CD4-positive, alpha-beta T cell treated with Interleukin-17A for 4 hours (primary cell): ENCODE measurements at regions not wholly inside any gene's neighbourhood (a gene's known extent, or its start where the extent isn't known, plus 50 kb on each side); places are given as distances from the start of the nearest gene placed in this dataset.
"Not testable (repeated sequence)": the region's sequence is repeated elsewhere in the genome, so short reads cannot be mapped to it uniquely, and the experiment has no call there.

Source experiments
- DNase-seq: peaks from one replicate; pipeline ENCODE4 v3.0.0-alpha.2; 2020; ENCODE audit warnings: mixed read lengths

- no peak for DNase-seq
These were observed 52.7 kb upstream of the NCK2 start for GRCh38 chr2:105691947-105692390.

- no peak for DNase-seq
These were observed 54.1 kb upstream of the NCK2 start for GRCh38 chr2:105690566-105690965.

GRCh38 chr2:105689484-105689883, 55.2 kb upstream of the NCK2 start:
- no peak for DNase-seq

- DNase-seq, result no peak
These were observed 55.8 kb upstream of the NCK2 start for GRCh38 chr2:105688946-105689345.

GRCh38 chr2:105686588-105686987, 58.1 kb upstream of the NCK2 start:
- DNase-seq, result no peak

- DNase-seq, result no peak
These were observed 61.7 kb upstream of the NCK2 start for GRCh38 chr2:105683011-105683492.

- no peak for DNase-seq
These were observed 62.3 kb upstream of the NCK2 start for GRCh38 chr2:105682401-105682800.

- no peak for DNase-seq
These were observed 62.8 kb upstream of the NCK2 start for GRCh38 chr2:105681927-105682326.

GRCh38 chr2:105680357-105680756, 64.4 kb upstream of the NCK2 start:
- DNase-seq, result no peak

- no peak for DNase-seq
These were observed 66.4 kb upstream of the NCK2 start for GRCh38 chr2:105678346-105678745.

- no peak for DNase-seq
These were observed 66.8 kb upstream of the NCK2 start for GRCh38 chr2:105677901-105678300.

GRCh38 chr2:105675841-105676240, 68.9 kb upstream of the NCK2 start:
- DNase-seq, result no peak

- no peak for DNase-seq
These were observed 69.7 kb upstream of the NCK2 start for GRCh38 chr2:105674859-105675541.

GRCh38 chr2:105674401-105674800, 70.3 kb upstream of the NCK2 start:
- no peak for DNase-seq

- DNase-seq, result no peak
These were observed 73.6 kb upstream of the NCK2 start for GRCh38 chr2:105671156-105671555.

GRCh38 chr2:105669384-105669891, 75.3 kb upstream of the NCK2 start:
- DNase-seq, result no peak

- DNase-seq, result no peak
These were observed 79.2 kb upstream of the NCK2 start for GRCh38 chr2:105665480-105665879.

- no peak for DNase-seq
These were observed 84.2 kb upstream of the NCK2 start for GRCh38 chr2:105660489-105660888.

GRCh38 chr2:105655723-105656606, 88.7 kb upstream of the NCK2 start:
- DNase-seq, result not testable (repeated sequence)

- DNase-seq, result no peak
These were observed 89.5 kb upstream of the NCK2 start for GRCh38 chr2:105655244-105655643.

GRCh38 chr2:105654474-105655004, 90.2 kb upstream of the NCK2 start:
- DNase-seq, result no peak

GRCh38 chr2:105653302-105653701, 91.4 kb upstream of the NCK2 start:
- no peak for DNase-seq

GRCh38 chr2:105652014-105652796, 92.5 kb upstream of the NCK2 start:
- DNase-seq, result no peak
